Right atrium auricular region (tissue), 2 donors: ENCODE measurements at regions not wholly inside any gene's neighbourhood (a gene's known extent, or its start where the extent isn't known, plus 50 kb on each side); places are given as distances from the start of the nearest gene placed in this dataset.

Source experiments
- DNase-seq: peaks from one replicate; pipeline ENCODE4 v3.0.0-alpha.2; 2019; ENCODE audit warnings: low spot score
- H3K27ac ChIP-seq, 2 donors: fragments of 200-600 bp; sonication (generic); 1 replicate in 1 of 2; 2 replicates in 1 of 2; pipeline ENCODE4 v1.5.1; 2016 to 2019
- H3K27me3 ChIP-seq, 2 donors: fragments of 200-600 bp; sonication (generic); one replicate each; pipeline versions ENCODE4 v1.5.1 to v1.6.0; 2017 to 2019
- H3K36me3 ChIP-seq: fragments of 200-600 bp; sonication (generic); one replicate; pipeline ENCODE4 v1.5.1; 2016
- H3K4me1 ChIP-seq, 2 donors: fragments of 200-600 bp; sonication (generic); one replicate each; pipeline versions ENCODE4 v1.5.1 to v1.6.0; 2017 to 2019
- H3K4me3 ChIP-seq, 2 donors: fragments of 200-600 bp; sonication (generic); 1 replicate in 1 of 2; 2 replicates in 1 of 2; pipeline ENCODE4 v1.5.1; 2017 to 2019; ENCODE audit warnings: mild to moderate bottlenecking in 1 of 2, moderate library complexity in 1 of 2
- H3K9me3 ChIP-seq, 2 donors: fragments of 200-600 bp; sonication (generic); one replicate each; pipeline ENCODE4 v1.5.1; 2019
- CTCF ChIP-seq, 2 donors: fragments of 200-600 bp; sonication (generic); IDR thresholded peaks; one replicate each; pipeline ENCODE4 v1.5.1; 2019; ENCODE audit warnings: antibody characterized with exemption in 2 of 2

- Histone ChIP-seq H3K4me3 (no peak overlapping the region), H3K27ac (no peak overlapping the region), H3K36me3 (no peaks in the 10 kb centered on the region), H3K27me3 (no peaks in the 10 kb centered on the region), H3K9me3 (no peaks in the 10 kb centered on the region), H3K4me1 (no peaks in the 10 kb centered on the region)
- DNase-seq: no peak
- no peak for TF ChIP-seq CTCF (IDR thresholded peaks at IDR 0.05)
Measured at GRCh38 chr1:185448591-185449186, 131.6 kb upstream of the IVNS1ABP start.

DNA sequence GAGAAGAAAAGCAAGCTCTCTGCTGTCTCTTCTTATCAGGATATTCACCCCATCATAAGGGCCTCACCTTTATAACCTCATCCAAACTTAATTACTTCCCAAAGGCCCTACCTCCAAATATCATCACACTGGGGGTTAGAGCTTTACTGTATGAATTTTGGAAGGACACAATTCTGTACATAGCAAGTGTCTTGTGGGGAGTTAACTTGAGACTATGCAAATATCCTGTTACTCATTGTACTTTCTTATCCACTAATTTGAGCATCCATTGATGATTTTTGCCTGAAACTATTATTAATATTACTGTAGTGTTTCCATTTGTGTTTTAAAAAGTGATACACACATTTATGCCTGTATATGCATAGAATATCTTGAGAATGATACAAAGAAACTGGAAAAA, 129.1 kb upstream of the IVNS1ABP start:
- Histone ChIP-seq H3K9me3 (no peaks in the 10 kb centered on the region), H3K4me3 (no peak overlapping the region), H3K4me1 (no peaks in the 10 kb centered on the region), H3K27ac (no peak overlapping the region), H3K27me3 (no peaks in the 10 kb centered on the region), H3K36me3 (no peaks in the 10 kb centered on the region)
- no peak for TF ChIP-seq CTCF (IDR thresholded peaks at IDR 0.05)
- no peak for DNase-seq

GRCh38 chr1:185445594-185445993, 128.6 kb upstream of the IVNS1ABP start:
- DNase-seq: no peak
- no peaks in the 10 kb centered on the region for H3K27me3 ChIP-seq
- no peaks in the 10 kb centered on the region for H3K9me3 ChIP-seq
- H3K4me3 ChIP-seq: no peak overlapping the region
- H3K27ac ChIP-seq: no peak overlapping the region
- no peaks in the 10 kb centered on the region for H3K4me1 ChIP-seq
- H3K36me3 ChIP-seq: no peaks in the 10 kb centered on the region
- TF ChIP-seq CTCF (IDR thresholded peaks at IDR 0.05): no peak

GRCh38 chr1:185444676-185445075, 127.6 kb upstream of the IVNS1ABP start:
- no peak for TF ChIP-seq CTCF (IDR thresholded peaks at IDR 0.05)
- H3K36me3 ChIP-seq: no peaks in the 10 kb centered on the region
- no peak overlapping the region for H3K27ac ChIP-seq
- H3K27me3 ChIP-seq: no peaks in the 10 kb centered on the region
- no peaks in the 10 kb centered on the region for H3K9me3 ChIP-seq
- DNase-seq: no peak
- no peak overlapping the region for H3K4me3 ChIP-seq
- H3K4me1 ChIP-seq: peaks cover 0 to 3% of the 10 kb centered on the region in 2 donors

DNA sequence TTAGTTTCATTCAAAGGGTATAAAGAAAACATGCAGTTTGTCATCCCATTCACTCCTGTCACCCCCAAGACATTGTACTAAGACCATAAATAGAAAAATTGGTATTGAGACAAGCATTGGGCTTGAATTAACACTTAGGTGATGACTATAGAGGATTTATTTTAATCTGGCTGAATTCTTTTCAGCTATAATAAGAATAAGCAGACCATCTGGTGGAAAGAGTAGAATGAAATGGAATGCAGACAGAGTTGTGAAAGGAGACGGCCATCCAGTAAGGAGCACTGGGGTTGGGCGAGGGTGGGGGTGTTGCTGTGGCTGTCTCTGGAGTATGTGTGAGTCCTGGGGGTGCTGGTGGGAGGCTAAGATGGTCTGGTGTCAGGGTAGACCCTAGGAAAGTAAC, 125.0 kb upstream of the IVNS1ABP start:
- no peak for DNase-seq
- Histone ChIP-seq H3K27me3 (no peaks in the 10 kb centered on the region), H3K9me3 (no peaks in the 10 kb centered on the region), H3K36me3 (no peaks in the 10 kb centered on the region), H3K27ac (no peak overlapping the region), H3K4me1 (peaks cover 0 to 3% of the 10 kb centered on the region in 2 donors), H3K4me3 (no peak overlapping the region)
- TF ChIP-seq CTCF (IDR thresholded peaks at IDR 0.05): no peak

GRCh38 chr1:185441605-185442004, 124.6 kb upstream of the IVNS1ABP start:
- Histone ChIP-seq H3K36me3 (no peaks in the 10 kb centered on the region), H3K9me3 (no peaks in the 10 kb centered on the region), H3K4me3 (no peak overlapping the region), H3K4me1 (peaks cover 0 to 3% of the 10 kb centered on the region in 2 donors), H3K27ac (no peak overlapping the region), H3K27me3 (no peaks in the 10 kb centered on the region)
- no peak for DNase-seq
- TF ChIP-seq CTCF (IDR thresholded peaks at IDR 0.05): no peak
